ENCODE measurements at regions not wholly inside any gene's neighbourhood (a gene's known extent, or its start where the extent isn't known, plus 50 kb on each side); places are given as distances from the start of the nearest gene placed in this dataset.

GRCh38 chr17:33598797-33599196 is 305.7 kb upstream of the ASIC2 start:
- H3K4me3 ChIP-seq (replicated peaks in 1 of 4; ENCODE audit: control extremely low read depth in 1 of 4, insufficient read depth in 1 of 4, low read depth in 3 of 4, low read length in 4 of 4) = no peak overlapping the region
- H3K4me2 ChIP-seq (ENCODE audit: extremely low read depth, insufficient read depth, low read length) = no peak overlapping the region
- no peak for DNase-seq (ENCODE audit: low read depth in 2 of 2)
- no peak overlapping the region for H3K9ac ChIP-seq (ENCODE audit: insufficient read depth, low read length)
- no peaks in the 10 kb centered on the region for H3K27me3 ChIP-seq (ENCODE audit: control insufficient read depth, insufficient read depth, low read length)
- no peaks in the 10 kb centered on the region for H4K20me1 ChIP-seq (ENCODE audit: control insufficient read depth, extremely low read depth, insufficient read depth, low read length)
- no peaks in the 10 kb centered on the region for H3K4me1 ChIP-seq (ENCODE audit: control insufficient read depth, extremely low read depth, insufficient read depth, low read length)
- H3K79me2 ChIP-seq (ENCODE audit: control insufficient read depth, insufficient read depth, low read length) = no peaks in the 10 kb centered on the region
- TF ChIP-seq CTCF (conservative IDR thresholded peaks at IDR 0.05 in 1 of 2, IDR thresholded peaks at IDR 0.05 in 1 of 2; ENCODE audit: low read depth in 1 of 2, low read length in 2 of 2) = no peak
- TF ChIP-seq EZH2 (IDR thresholded peaks at IDR 0.05; ENCODE audit: low read length, missing control alignments) = no peak
- no peak overlapping the region for H2AFZ ChIP-seq (ENCODE audit: low read length)
- no peaks in the 10 kb centered on the region for H3K9me3 ChIP-seq (ENCODE audit: control insufficient read depth, insufficient read depth, low read depth, low read length)
- no peak overlapping the region for H3K27ac ChIP-seq (ENCODE audit: insufficient read depth, low read length)
- no peaks in the 10 kb centered on the region for H3K36me3 ChIP-seq (ENCODE audit: control insufficient read depth, insufficient read depth, low read length)

DNA sequence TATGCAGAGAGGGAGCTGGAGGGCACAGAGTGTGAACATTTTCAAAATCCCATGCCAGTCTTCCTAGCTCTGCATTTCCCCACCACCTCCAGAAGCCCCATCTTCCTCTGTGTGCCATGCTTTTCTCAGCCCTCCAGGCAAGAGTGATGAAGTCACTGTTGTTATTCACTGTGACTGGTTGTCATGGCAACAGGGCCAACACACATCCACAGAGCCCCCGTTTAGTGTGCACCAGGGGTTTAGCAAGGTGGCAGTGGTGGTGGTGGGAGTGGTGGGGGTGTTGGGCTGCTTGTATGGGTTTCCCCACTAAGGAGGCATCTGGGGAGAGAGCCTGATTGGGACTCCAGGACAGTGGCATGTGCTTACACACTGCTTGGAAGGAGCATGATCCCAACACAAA is 309.9 kb upstream of the ASIC2 start:
- Histone ChIP-seq H4K20me1 (ENCODE audit: control insufficient read depth, extremely low read depth, insufficient read depth, low read length) (no peaks in the 10 kb centered on the region), H3K9me3 (ENCODE audit: control insufficient read depth, insufficient read depth, low read depth, low read length) (no peaks in the 10 kb centered on the region), H3K27ac (ENCODE audit: insufficient read depth, low read length) (no peak overlapping the region), H3K36me3 (ENCODE audit: control insufficient read depth, insufficient read depth, low read length) (no peaks in the 10 kb centered on the region), H3K4me1 (ENCODE audit: control insufficient read depth, extremely low read depth, insufficient read depth, low read length) (no peaks in the 10 kb centered on the region), H2AFZ (ENCODE audit: low read length) (no peak overlapping the region), H3K4me3 (replicated peaks in 1 of 4; ENCODE audit: control extremely low read depth in 1 of 4, insufficient read depth in 1 of 4, low read depth in 3 of 4, low read length in 4 of 4) (no peak overlapping the region), H3K79me2 (ENCODE audit: control insufficient read depth, insufficient read depth, low read length) (no peaks in the 10 kb centered on the region), H3K27me3 (ENCODE audit: control insufficient read depth, insufficient read depth, low read length) (no peaks in the 10 kb centered on the region), H3K4me2 (ENCODE audit: extremely low read depth, insufficient read depth, low read length) (no peak overlapping the region), H3K9ac (ENCODE audit: insufficient read depth, low read length) (no peak overlapping the region)
- no peak for TF ChIP-seq CTCF (conservative IDR thresholded peaks at IDR 0.05 in 1 of 2, IDR thresholded peaks at IDR 0.05 in 1 of 2; ENCODE audit: low read depth in 1 of 2, low read length in 2 of 2)
- no peak for TF ChIP-seq EZH2 (IDR thresholded peaks at IDR 0.05; ENCODE audit: low read length, missing control alignments)
- no peak for DNase-seq (ENCODE audit: low read depth in 2 of 2)

DNA sequence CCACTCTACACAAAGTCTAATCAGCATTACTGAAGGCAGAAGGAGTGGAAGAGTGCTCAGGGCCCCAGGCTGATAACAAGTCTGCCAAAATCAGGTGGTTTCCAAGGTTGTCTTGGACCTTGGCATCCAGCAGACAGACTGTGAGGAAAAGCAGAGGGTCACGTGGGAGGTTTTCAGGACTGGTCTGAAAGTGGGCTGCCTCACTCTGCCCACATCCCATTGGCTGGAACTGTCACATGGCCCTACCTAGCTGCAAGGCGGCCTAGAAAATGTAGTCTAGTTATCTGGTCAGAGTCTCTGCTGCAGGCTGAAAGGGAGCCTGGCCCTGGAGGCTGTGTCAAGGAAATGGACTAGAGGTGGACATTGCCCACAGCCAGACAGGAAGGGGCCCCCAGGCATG is 310.7 kb upstream of the ASIC2 start:
- Histone ChIP-seq H3K79me2 (ENCODE audit: control insufficient read depth, insufficient read depth, low read length) (no peaks in the 10 kb centered on the region), H3K27me3 (ENCODE audit: control insufficient read depth, insufficient read depth, low read length) (no peaks in the 10 kb centered on the region), H3K4me2 (ENCODE audit: extremely low read depth, insufficient read depth, low read length) (no peak overlapping the region), H3K27ac (ENCODE audit: insufficient read depth, low read length) (no peak overlapping the region), H3K4me1 (ENCODE audit: control insufficient read depth, extremely low read depth, insufficient read depth, low read length) (no peaks in the 10 kb centered on the region), H3K9me3 (ENCODE audit: control insufficient read depth, insufficient read depth, low read depth, low read length) (no peaks in the 10 kb centered on the region), H3K36me3 (ENCODE audit: control insufficient read depth, insufficient read depth, low read length) (no peaks in the 10 kb centered on the region), H3K4me3 (replicated peaks in 1 of 4; ENCODE audit: control extremely low read depth in 1 of 4, insufficient read depth in 1 of 4, low read depth in 3 of 4, low read length in 4 of 4) (no peak overlapping the region), H3K9ac (ENCODE audit: insufficient read depth, low read length) (no peak overlapping the region), H2AFZ (ENCODE audit: low read length) (no peak overlapping the region), H4K20me1 (ENCODE audit: control insufficient read depth, extremely low read depth, insufficient read depth, low read length) (no peaks in the 10 kb centered on the region)
- no peak for TF ChIP-seq EZH2 (IDR thresholded peaks at IDR 0.05; ENCODE audit: low read length, missing control alignments)
- TF ChIP-seq CTCF (conservative IDR thresholded peaks at IDR 0.05 in 1 of 2, IDR thresholded peaks at IDR 0.05 in 1 of 2; ENCODE audit: low read depth in 1 of 2, low read length in 2 of 2) = no peak
- DNase-seq (ENCODE audit: low read depth in 2 of 2) = no peak

All from fibroblast of lung (primary cell).